GM19438 (cell line): ENCODE measurements at regions not wholly inside any gene's neighbourhood (a gene's known extent, or its start where the extent isn't known, plus 50 kb on each side); places are given as distances from the start of the nearest gene placed in this dataset.

ENCODE experiments used
- ATAC-seq: cut with Tn5 transposase; IDR thresholded peaks from one replicate; pipeline ENCODE4 v1.9.1; 2021; ENCODE audit warnings: low read depth; ENCODE audit not compliant: unreplicated experiment

GRCh38 chr6:130666786-130667185 is 160.4 kb upstream of the SMLR1 start:
- ATAC-seq, result no peak

- no peak for ATAC-seq
Measured at GRCh38 chr6:130670142-130670541, 157.1 kb upstream of the SMLR1 start.

- no peak for ATAC-seq
Measured at GRCh38 chr6:130671119-130671518, 156.1 kb upstream of the SMLR1 start.

- ATAC-seq, result no peak
Measured at GRCh38 chr6:130671577-130671976, 155.6 kb upstream of the SMLR1 start.

DNA sequence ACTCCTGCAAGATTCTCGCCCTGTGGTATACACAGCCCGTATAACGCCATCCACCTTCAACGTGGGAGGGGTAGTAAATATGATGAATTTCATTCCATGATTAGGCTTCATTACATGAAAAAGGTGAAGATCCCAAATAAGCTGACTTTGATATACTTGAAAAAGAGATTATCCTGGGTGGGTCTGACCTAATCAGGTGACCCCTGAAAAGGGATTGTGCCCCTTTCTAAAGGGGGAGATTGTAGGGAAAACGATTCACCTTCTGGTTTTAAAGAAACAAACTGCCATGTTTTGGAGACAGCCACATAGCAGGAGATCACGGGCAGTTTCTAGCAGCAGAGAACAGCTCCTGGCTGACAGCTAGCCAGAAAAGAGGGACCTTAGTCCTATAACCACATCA is 155.1 kb upstream of the SMLR1 start:
- no peak for ATAC-seq

GRCh38 chr6:130674604-130675003 is 152.6 kb upstream of the SMLR1 start:
- no peak for ATAC-seq

GRCh38 chr6:130675072-130675471 is 152.1 kb upstream of the SMLR1 start:
- ATAC-seq, result no peak

DNA sequence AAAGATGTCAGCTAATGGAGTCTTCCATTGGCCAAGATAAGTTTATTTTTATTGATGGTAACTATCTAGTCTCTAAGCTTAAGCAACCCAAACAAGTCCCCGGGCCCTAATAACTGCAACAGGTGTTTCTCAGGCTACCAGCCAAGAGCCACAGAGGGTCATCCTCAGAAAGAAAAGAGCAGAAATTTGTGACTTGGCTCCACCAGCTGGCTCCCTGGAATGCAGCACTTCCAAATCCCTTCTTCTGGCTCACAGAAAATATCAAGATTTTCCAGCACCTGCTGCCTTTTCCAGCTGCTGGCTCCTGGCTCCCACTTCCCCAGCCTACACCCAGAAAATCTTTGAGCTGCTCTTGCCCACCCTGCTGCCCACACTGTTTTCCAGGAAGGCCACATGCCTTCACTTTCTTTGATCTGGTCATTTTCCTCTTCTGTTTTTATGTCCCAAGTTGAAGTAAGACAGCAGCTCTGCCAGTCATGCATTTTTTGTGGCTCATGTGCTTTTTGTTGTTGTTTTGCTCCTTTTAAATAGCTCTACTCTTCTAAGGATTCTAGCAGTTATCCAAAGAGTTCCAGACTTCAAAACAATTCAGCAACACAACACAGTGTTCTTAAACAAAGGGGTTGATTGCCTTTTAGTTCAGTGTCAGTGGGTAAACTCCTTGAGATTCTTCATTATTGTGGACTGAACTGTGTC is 151.0 kb upstream of the SMLR1 start:
- no peak for ATAC-seq

- ATAC-seq, result no peak
Measured at GRCh38 chr6:130676773-130677144, 150.4 kb upstream of the SMLR1 start.

- no peak for ATAC-seq
Measured at GRCh38 chr6:130677312-130677711, 149.9 kb upstream of the SMLR1 start.

GRCh38 chr6:130677766-130678165 is 149.4 kb upstream of the SMLR1 start:
- ATAC-seq, result no peak

- ATAC-seq, result no peak
Measured at GRCh38 chr6:130679684-130680083, 147.5 kb upstream of the SMLR1 start.

GRCh38 chr6:130680116-130680515 is 147.1 kb upstream of the SMLR1 start:
- ATAC-seq, result no peak

DNA sequence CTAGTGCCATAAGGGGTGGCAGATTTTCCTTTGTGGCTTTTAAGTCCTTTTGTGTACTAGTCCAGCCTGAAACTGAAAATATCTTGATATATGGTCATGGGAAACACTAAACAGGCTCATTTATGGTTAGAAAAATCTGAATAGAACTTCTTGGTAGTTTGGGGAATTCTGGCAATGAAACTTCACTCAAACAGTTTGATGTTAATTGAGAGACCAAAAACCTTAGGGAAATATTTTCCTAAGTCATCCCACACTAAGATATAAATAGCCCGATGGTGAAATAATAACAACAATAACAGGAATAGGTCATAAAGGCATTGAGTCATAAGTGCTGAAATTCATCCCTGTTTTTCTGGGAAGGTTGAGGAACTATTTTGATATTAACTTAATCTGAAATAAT is 146.2 kb upstream of the SMLR1 start:
- no peak for ATAC-seq

- no peak for ATAC-seq
Measured at GRCh38 chr6:130682066-130682465, 145.1 kb upstream of the SMLR1 start.

DNA sequence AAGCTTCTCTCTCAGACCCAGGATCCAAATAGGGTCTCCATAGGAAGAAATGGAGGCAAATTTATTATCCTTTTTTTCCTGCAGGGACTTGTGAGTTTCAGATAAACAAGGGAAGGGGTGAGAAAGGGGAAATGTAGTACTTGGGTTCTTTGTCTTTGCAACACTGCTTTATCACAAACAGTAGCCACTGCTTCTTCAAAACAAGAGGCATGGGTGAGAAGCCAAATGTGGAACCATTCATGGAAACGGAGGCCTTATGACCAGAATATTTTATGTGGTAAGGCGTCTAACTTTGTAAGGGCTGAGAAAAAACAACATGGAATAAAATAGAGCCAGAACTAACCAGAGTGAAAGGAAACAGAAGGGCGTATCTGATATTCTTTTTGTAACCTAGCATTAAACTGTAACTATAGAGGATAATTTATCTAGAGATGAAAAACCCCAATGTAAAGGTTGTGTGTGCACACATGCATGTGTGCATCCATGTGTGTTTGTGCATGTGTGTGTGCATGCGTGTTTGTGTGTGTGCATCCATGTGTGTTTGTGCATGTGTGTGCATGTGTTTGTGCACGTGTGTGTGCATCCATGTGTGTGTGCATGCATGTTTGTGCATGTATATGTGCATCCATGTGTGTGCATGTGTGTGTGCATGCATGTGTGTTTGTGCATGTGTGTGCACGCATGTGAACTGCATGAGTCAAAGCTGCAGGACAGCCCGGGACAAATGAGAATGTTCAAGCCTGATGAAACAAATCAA is 143.3 kb upstream of the SMLR1 start:
- no peak for ATAC-seq

GRCh38 chr6:130692659-130693058 is 134.5 kb upstream of the SMLR1 start:
- no peak for ATAC-seq

DNA sequence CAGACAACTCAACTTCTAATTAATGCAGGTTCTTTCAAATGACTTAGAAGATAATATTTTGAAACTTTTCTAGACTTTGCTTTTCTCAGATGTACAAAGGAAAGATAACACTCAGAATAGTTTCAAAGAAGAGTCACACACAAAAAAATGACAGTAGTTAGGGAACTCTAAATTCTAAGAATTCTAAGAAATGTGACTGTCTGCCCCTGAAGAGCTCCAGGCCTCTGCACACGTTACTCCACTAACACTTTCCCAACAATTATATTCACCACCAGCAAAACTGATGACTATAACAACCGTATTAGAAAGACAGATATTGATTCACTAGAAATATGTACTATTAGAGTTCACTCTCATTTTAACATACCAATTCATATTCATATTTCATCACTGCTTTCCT is 133.3 kb upstream of the SMLR1 start:
- ATAC-seq, result no peak

GRCh38 chr6:130694606-130695005 is 132.6 kb upstream of the SMLR1 start:
- no peak for ATAC-seq

- no peak for ATAC-seq
Measured at GRCh38 chr6:130696806-130697205, 130.4 kb upstream of the SMLR1 start.

DNA sequence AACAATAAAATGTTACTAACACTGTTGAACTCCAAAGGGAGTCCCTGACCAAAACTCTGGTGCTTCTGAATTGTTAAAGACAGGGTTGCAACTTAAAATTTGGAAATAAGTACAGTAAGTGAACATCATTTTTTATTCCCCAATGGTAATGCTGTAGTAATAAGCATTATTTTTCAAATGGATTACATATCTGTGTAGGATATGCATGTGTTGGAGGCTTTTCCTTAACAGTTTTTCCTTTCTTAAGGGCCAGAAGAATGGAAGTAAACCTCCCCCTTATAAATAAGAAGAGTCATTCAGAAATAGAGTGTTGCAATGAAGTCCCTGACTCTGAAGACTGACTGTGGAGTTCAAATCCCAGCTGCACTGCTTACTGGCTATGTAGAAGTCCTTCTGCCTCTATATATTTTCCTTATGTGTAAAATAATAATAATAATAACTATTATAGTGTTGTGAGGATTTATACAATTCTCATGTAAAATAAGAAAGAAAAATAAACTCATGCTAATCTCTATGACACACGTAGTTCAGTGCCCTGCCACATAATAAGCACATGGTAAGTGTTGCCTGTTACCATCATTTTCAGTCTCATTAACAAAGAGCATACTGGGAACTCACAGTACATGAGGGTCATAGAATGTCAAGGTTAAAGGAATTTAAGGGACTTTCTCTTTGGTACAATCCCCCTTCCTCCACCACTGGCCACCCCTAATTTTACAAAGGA is 129.8 kb upstream of the SMLR1 start:
- no peak for ATAC-seq
